ENCODE measurements at regions not wholly inside any gene's neighbourhood (a gene's known extent, or its start where the extent isn't known, plus 50 kb on each side); places are given as distances from the start of the nearest gene placed in this dataset.
"Not testable (repeated sequence)": the region's sequence is repeated elsewhere in the genome, so short reads cannot be mapped to it uniquely, and the experiment has no call there.

DNA sequence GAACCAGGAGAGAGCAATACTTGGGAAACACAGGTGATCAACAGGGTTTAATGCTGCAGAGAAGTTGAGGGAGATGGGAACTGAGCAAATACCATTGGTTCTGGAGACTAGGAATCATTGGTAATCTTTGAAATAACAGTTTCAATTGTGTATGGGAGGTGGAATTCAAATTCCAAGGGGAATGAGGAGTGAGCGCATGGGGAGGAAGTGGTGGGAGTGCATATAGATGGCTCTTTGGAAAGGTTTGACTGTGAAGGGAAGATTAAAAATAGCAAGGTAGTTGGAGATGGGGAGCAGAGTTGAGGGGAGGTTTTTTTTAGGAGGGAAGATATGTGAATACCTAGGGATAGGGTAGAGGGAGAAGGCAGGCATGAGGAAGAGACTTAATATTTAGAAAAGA, 51.1 kb upstream of the ROPN1 start:
- DNase-seq: no peak

DNA sequence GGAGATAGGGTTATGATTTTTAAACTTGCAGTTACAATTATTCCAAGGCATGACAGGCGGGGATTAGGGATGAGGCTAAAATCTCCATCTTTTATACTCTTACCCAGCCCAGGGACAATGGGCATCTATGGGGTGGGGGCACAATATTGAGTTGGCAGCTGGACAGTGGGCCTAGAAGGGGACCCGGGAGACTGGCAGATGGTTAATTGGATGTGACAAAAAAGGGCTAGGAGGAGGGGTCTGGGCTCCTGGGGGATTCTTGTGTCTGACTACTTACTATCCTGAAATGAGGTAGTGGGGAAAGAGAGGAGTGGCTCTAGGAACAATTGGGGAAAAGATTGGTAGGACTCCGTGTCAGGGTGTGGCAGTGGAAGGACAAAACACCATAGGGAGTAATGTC, 53.0 kb upstream of the ROPN1 start:
- DNase-seq: no peak

GRCh38 chr3:124048967-124049798, 57.3 kb upstream of the ROPN1 start:
- DNase-seq: no peak

DNA sequence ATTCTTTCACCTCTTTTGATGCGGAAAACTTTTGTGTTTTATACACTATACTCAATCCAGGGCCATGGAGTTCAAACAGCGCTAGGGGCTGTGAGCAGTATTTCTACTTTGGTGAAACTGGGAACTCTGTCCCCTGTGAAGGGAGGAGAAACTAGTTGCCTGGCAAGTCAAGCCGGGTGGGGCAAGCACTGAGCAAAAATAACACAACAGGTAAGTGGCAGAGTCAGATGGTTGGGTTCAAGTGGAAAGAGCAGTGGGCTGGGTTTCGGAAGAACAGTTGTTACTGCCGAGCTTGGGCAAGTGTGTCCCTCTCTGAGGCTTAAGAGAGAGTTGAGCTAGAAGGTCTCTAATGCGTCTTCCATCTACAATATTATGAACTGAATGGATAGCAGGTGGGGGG, 59.7 kb upstream of the ROPN1 start:
- no peak for DNase-seq

DNA sequence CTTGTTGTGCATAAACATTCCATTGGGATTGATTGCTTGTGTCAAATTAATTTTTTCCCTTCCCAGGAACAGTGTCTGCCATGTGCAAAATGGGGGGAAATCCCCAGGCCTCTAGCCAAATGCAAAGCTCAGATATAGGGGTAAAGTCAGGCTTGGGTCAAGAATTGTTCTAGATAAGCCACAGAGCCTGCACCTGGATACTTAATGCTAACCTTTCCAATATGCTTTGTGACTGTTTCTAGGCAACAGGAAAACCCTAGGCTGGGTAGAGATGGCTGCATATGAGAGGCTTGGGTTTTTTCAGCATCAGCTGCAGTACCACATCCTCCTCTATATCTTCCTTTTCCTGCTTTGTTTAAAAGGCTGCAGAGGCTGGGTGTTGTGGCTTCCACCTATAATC, 61.9 kb upstream of the ROPN1 start:
- no peak for DNase-seq

- DNase-seq: no peak
Measured at GRCh38 chr3:124056846-124057245, 64.9 kb upstream of the ROPN1 start.

- no peak for DNase-seq
Measured at GRCh38 chr3:124057420-124057819, 65.5 kb upstream of the ROPN1 start.

DNA sequence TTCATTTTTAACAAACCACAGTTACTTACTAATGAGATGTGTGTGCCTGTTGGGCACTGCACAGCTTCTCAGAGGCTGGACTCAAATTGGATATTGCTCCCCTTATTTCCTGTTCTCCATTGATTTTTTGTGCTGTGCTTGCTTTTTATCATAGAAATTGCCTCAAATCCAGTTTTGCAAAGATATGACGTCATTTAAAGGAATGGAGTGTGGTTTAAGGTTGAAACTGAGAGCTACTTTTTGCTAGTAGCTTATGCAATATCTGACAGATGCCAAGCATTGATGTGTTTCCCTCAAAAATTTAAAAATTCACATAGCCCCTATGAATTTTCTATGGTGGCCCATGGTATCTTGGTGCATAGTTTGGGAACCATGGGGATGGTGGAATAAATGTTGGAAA, 67.7 kb upstream of the ROPN1 start:
- DNase-seq: no peak

- DNase-seq: no peak
Measured at GRCh38 chr3:124063197-124063909, 71.4 kb upstream of the ROPN1 start.

GRCh38 chr3:124064050-124064449, 72.1 kb upstream of the ROPN1 start:
- DNase-seq: no peak

DNA sequence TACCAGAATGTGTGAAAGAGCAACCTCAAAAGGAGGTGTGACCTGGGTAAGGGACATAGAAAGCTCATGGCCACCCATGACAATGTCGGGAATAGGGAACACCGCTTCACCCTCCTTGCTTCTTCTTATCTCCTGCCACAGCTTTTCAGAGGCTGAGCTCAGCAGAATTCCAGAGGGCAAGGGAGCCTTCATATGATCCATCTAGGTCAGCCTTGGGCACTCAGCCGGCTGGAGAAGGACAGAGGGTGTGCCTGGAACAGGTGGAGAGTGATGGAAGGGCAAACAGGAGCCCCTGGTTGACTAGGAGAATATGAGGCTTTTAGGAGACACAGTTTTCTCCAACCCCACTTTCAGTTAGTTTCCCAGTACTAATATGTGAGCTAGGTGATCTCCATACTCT, 74.6 kb upstream of the ROPN1 start:
- DNase-seq: not testable (repeated sequence)

GRCh38 chr3:124069706-124070105, 77.8 kb upstream of the ROPN1 start:
- DNase-seq: not testable (repeated sequence)

DNA sequence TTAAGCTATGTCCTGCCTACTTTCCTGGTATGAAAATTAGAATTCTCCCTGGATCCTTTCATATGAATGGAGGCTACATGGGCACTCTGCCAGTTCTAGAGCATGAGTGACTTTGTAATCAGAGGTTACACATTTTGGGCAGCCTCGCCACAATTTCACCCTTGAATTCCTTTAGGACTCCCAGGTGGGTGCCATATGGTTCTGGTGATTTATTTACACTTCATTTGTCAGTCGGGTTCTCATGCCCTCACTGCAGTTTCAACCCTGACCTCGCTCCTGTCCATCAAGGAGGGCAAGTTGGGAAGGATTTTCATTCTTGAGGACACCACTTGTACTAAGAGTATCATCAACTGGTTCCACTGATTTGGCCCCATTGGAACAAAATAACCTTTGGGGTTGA, 83.2 kb upstream of the ROPN1 start:
- not testable (repeated sequence) for DNase-seq

DNA sequence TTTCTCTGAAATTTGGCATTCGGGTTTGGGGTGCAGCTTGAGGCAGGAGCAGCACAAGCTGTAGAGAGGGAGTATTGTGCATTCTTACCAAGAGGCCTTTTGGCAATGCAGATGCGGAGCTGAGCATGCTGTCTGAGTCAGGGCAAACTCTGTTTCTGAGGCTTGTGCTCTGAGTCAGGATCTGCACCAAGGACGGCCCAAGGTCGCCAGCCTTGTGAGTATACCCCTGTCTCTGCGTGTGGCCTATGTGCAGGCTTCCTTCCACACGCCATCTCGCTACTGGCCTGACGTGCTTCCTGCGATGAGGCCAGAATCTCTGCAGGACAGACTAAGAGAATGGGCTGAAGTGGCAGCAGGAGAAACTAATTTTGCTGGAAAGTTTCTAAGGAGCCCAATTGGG, 83.8 kb upstream of the ROPN1 start:
- DNase-seq: no peak

- no peak for DNase-seq
Measured at GRCh38 chr3:124076235-124076634, 84.3 kb upstream of the ROPN1 start.

- DNase-seq: no peak
Measured at GRCh38 chr3:124078953-124079911, 87.3 kb upstream of the ROPN1 start.

DNA sequence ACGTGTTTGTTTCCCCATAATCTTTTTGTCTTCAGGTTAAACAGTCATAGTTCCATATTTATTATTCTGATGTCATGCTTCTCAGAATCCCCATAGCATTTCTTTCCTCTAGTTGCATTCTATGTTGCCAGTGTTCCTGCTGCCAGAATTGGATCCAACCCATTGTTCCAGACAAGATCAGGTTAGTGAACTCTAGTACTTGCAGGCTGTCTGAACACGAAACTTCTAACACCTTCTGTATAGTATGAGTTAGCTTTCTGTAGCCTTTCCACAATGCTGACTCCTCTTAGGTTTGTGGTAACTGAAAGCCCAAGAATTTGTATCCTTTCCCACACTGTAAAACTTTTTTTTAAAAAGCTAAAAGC, 88.0 kb upstream of the ROPN1 start:
- no peak for DNase-seq

DNA sequence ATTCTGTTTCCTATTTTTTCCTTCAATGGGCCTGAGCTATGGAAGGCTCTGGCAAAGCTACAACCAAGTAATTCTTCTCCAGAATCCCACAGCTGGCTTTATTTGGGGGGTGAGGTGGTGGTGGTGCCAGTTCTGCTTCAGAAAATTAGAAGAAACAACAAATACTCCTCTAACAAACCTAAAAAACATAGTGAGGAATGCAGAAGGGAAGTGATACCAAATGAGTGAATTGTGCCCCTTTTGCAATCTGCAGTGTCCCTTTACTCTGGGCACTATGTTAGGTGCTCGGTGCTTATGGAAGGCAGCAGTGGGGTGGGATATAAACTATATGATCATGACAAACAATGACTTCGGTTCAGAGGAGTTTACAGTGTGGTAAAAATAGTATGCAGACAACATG, 90.4 kb upstream of the ROPN1 start:
- DNase-seq: no peak

GRCh38 chr3:124084022-124084881, 92.3 kb upstream of the ROPN1 start:
- no peak for DNase-seq

DNA sequence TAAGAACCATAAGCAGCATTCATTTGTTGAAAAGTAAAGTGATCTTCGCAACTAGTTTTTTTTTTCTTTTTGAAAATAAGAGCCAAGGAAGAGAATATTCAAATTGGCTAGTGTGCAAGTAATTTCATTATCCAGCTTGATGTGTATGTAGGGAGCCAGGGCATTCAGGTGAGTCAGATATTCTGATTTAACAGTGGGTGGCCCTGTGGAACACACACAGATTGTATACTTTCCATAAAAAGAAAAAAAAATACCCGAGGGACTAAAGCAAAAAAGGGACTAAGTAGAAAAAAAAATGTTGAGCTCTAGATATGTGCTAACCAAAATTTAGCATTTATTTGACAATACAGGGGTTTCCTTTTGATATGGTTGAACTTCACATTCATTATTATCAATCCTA, 96.9 kb upstream of the ROPN1 start:
- DNase-seq: no peak

GRCh38 chr3:124089214-124089613, 97.3 kb upstream of the ROPN1 start:
- no peak for DNase-seq

DNA sequence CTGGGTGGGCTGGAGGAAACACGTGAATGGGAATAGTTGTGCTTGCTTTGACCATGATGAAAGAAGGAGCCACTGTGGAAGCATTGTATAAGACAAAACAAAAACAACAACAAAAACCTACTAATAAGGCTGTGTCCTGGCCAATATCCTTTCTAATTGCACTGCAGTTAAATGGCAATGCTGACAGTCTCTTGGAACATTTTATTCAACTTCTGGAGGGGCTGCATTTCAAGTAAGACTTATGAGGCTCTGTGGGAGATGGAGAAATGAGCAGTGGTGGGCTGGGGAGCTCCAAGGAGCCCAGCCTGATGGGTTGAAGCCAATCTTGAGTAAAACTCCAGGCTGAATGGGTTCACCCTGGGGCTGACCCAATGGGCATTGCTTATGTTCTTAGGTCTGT, 99.8 kb upstream of the ROPN1 start:
- DNase-seq: no peak
